ENCODE measurements at regions not wholly inside any gene's neighbourhood (a gene's known extent, or its start where the extent isn't known, plus 50 kb on each side); places are given as distances from the start of the nearest gene placed in this dataset.

GRCh38 chrX:7580127-7580526, 262.8 kb upstream of the VCX start:
- Histone ChIP-seq H3K4me1 (no peaks in the 10 kb centered on the region), H3K27me3 (no peaks in the 10 kb centered on the region), H3K36me3 (no peaks in the 10 kb centered on the region), H3K27ac (no peak overlapping the region), H3K4me3 (no peak overlapping the region), H3K9me3 (no peaks in the 10 kb centered on the region)
- ATAC-seq (no peak), DNase-seq (no peak)
- intact Hi-C loops (cut with DNase I) = no loop called here
- TF ChIP-seq CTCF (IDR thresholded peaks at IDR 0.05) = no peak

GRCh38 chrX:7574325-7574724, 268.6 kb upstream of the VCX start:
- Histone ChIP-seq H3K4me1 (no peaks in the 10 kb centered on the region), H3K27ac (no peak overlapping the region), H3K9me3 (no peaks in the 10 kb centered on the region), H3K4me3 (no peak overlapping the region), H3K27me3 (no peaks in the 10 kb centered on the region), H3K36me3 (no peaks in the 10 kb centered on the region)
- no peak for DNase-seq
- TF ChIP-seq CTCF (IDR thresholded peaks at IDR 0.05) = no peak
- no peak for ATAC-seq
- intact Hi-C loops (cut with DNase I) = no loop called here

- H3K4me3 ChIP-seq = no peak overlapping the region
- intact Hi-C loops (cut with DNase I) = no loop called here
- no peaks in the 10 kb centered on the region for H3K9me3 ChIP-seq
- DNase-seq = no peak
- H3K27me3 ChIP-seq = no peaks in the 10 kb centered on the region
- no peak overlapping the region for H3K27ac ChIP-seq
- no peak for ATAC-seq
- H3K4me1 ChIP-seq = no peaks in the 10 kb centered on the region
- H3K36me3 ChIP-seq = no peaks in the 10 kb centered on the region
- no peak for TF ChIP-seq CTCF (IDR thresholded peaks at IDR 0.05)
Observed at GRCh38 chrX:7570432-7571029, 272.4 kb upstream of the VCX start.

- H3K9me3 ChIP-seq = no peaks in the 10 kb centered on the region
- no peak overlapping the region for H3K27ac ChIP-seq
- no peaks in the 10 kb centered on the region for H3K36me3 ChIP-seq
- intact Hi-C loops (cut with DNase I) = no loop called here
- no peak for ATAC-seq
- H3K4me3 ChIP-seq = no peak overlapping the region
- H3K4me1 ChIP-seq = no peaks in the 10 kb centered on the region
- H3K27me3 ChIP-seq = no peaks in the 10 kb centered on the region
- TF ChIP-seq CTCF (IDR thresholded peaks at IDR 0.05) = no peak
- DNase-seq = no peak
Observed at GRCh38 chrX:7568597-7568996, 274.4 kb upstream of the VCX start.

GRCh38 chrX:7568130-7568529, 274.8 kb upstream of the VCX start:
- ATAC-seq (no peak), DNase-seq (no peak)
- H3K27me3 ChIP-seq = no peaks in the 10 kb centered on the region
- intact Hi-C loops (cut with DNase I) = no loop called here
- H3K9me3 ChIP-seq = no peaks in the 10 kb centered on the region
- no peak overlapping the region for H3K27ac ChIP-seq
- no peak for TF ChIP-seq CTCF (IDR thresholded peaks at IDR 0.05)
- H3K4me3 ChIP-seq = no peak overlapping the region
- H3K4me1 ChIP-seq = no peaks in the 10 kb centered on the region
- no peaks in the 10 kb centered on the region for H3K36me3 ChIP-seq

GRCh38 chrX:7552760-7553159, 290.2 kb upstream of the VCX start:
- DNase-seq (no peak), ATAC-seq (no peak)
- intact Hi-C loops (cut with DNase I) = no loop called here
- Histone ChIP-seq H3K4me1 (no peaks in the 10 kb centered on the region), H3K27ac (no peak overlapping the region), H3K4me3 (no peak overlapping the region), H3K9me3 (no peaks in the 10 kb centered on the region), H3K36me3 (no peaks in the 10 kb centered on the region), H3K27me3 (no peaks in the 10 kb centered on the region)
- TF ChIP-seq CTCF (IDR thresholded peaks at IDR 0.05) = no peak

Data from upper lobe of right lung (tissue), 1 donor.